HEK293T (cell line): ENCODE measurements at regions not wholly inside any gene's neighbourhood (a gene's known extent, or its start where the extent isn't known, plus 50 kb on each side); places are given as distances from the start of the nearest gene placed in this dataset.

Experiments
- BHLHE40 ChIP-seq: fragments of 450-650 bp; IDR thresholded peaks from 2 replicates; pipeline ENCODE4 v1.6.1; 2016; ENCODE audit warnings: mild to moderate bottlenecking, moderate library complexity, borderline replicate concordance
- ZNF384 ChIP-seq: fragments of 450-650 bp; IDR thresholded peaks from 2 replicates; pipeline ENCODE4 v1.6.1; 2016

DNA sequence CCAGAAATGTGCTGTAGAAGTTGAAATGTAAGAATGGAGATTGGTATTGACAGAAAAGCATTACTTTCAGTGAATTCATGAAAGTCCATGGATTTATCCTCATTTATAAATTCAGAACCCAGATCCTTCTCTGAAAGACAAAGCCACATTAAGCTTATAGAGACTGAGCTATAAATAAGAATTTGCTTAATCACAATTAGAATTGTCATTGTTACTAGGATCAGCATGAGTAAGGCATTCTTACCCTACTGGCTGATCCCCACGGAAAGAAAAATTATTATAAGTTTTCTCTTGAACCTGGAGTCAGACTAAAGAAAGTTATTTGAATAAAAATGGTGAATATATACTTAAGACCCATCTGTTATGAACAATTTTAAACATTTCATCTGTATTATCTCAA, 199.2 kb upstream of the DTNA start:
- TF ChIP-seq BHLHE40 (no peak), ZNF384 (no peak)
